A673 (cell line): ENCODE measurements at regions not wholly inside any gene's neighbourhood (a gene's known extent, or its start where the extent isn't known, plus 50 kb on each side); places are given as distances from the start of the nearest gene placed in this dataset.

Source experiments
- BruUV-seq: library from RNA; stranded (reverse); fragments of 400-500 nt; replicated peaks from 2 replicates; lab custom pipeline; 2021; lab: Mats Ljungman, UMichigan
- CTCF ChIA-PET: fragments of 300-600 bp; sonication (Branson Sonifier 250); formaldehyde crosslinking; loops from one replicate; lab custom pipeline; 2022; ENCODE audit warnings: antibody characterized with exemption; lab: Charles Lee
- POLR2A ChIA-PET: fragments of 300-600 bp; sonication (Branson Sonifier 250); formaldehyde crosslinking; loops from one replicate; lab custom pipeline; 2022; ENCODE audit warnings: antibody characterized with exemption; ENCODE audit not compliant: low non-redundant PET; lab: Charles Lee
- DNase-seq: peaks from one replicate; pipeline ENCODE4 v3.0.0-alpha.2; 2015; ENCODE audit warnings: low spot score
- H3K27ac ChIP-seq: fragments of 200-600 bp; sonication (generic); 2 replicates; pipeline ENCODE4 v1.5.1; 2016; ENCODE audit warnings: mixed run types, low read depth, mild to moderate bottlenecking, mixed read lengths, antibody characterized with exemption, low read length; ENCODE audit not compliant: poor library complexity, severe bottlenecking
- H3K27me3 ChIP-seq: fragments of 200-600 bp; sonication (generic); replicated peaks from 2 replicates; pipeline ENCODE4 v1.6.1; 2017; ENCODE audit warnings: mixed run types, low read depth, mild to moderate bottlenecking, mixed read lengths, antibody characterized with exemption, low read length; ENCODE audit not compliant: insufficient read depth, poor library complexity
- H3K36me3 ChIP-seq: fragments of 200-600 bp; sonication (generic); 2 replicates; pipeline ENCODE4 v1.6.1; 2016; ENCODE audit warnings: mixed run types, mild to moderate bottlenecking, mixed read lengths, antibody characterized with exemption, low read length; ENCODE audit not compliant: insufficient read depth, poor library complexity, severe bottlenecking
- H3K4me1 ChIP-seq: fragments of 200-600 bp; sonication (generic); 2 replicates; pipeline ENCODE4 v1.6.1; 2017; ENCODE audit warnings: mixed run types, mild to moderate bottlenecking, mixed read lengths, antibody characterized with exemption, low read length; ENCODE audit not compliant: insufficient read depth, poor library complexity, severe bottlenecking
- H3K4me3 ChIP-seq: fragments of 200-600 bp; sonication (generic); 2 replicates; pipeline ENCODE4 v1.5.1; 2016; ENCODE audit warnings: low read depth, mixed run types, mild to moderate bottlenecking, mixed read lengths, low read length; ENCODE audit not compliant: poor library complexity, severe bottlenecking
- H3K9me3 ChIP-seq: fragments of 200-600 bp; sonication (generic); 2 replicates; pipeline ENCODE4 v1.6.1; 2016; ENCODE audit warnings: mixed run types, low read depth, mild to moderate bottlenecking, mixed read lengths, antibody characterized with exemption, low read length; ENCODE audit not compliant: poor library complexity, severe bottlenecking
- CTCF ChIP-seq: fragments of 300-800, 200-600 bp; sonication (generic); conservative IDR thresholded peaks from 2 replicates; pipeline ENCODE4 v1.5.1; 2017; ENCODE audit warnings: low read depth, mild to moderate bottlenecking, antibody characterized with exemption, low read length, moderate library complexity, mixed read lengths
- EZH2 ChIP-seq: fragments of 200-600 bp; sonication (generic); IDR thresholded peaks from 2 replicates; pipeline ENCODE4 v1.6.1; 2017; ENCODE audit warnings: borderline replicate concordance, low read depth, mild to moderate bottlenecking, mixed read lengths, antibody characterized with exemption, low read length; ENCODE audit not compliant: poor library complexity, severe bottlenecking
- intact Hi-C: fragments of 100-400 bp; cut with micrococcal nuclease; formaldehyde crosslinking; loops from one replicate; pipeline ENCODE4 v1.10.0; 2022; ENCODE audit not compliant: unreplicated experiment

GRCh38 chr2:22801970-22802369 is 583.0 kb upstream of the KLHL29 start:
- Histone ChIP-seq H3K36me3 (no peaks in the 10 kb centered on the region), H3K4me3 (no peak overlapping the region), H3K27ac (no peak overlapping the region), H3K4me1 (no peaks in the 10 kb centered on the region), H3K27me3 (no peaks in the 10 kb centered on the region), H3K9me3 (no peaks in the 10 kb centered on the region)
- BruUV-seq = no TSS peak
- no peak for DNase-seq
- no peak for TF ChIP-seq CTCF
- no peak for TF ChIP-seq EZH2
- CTCF ChIA-PET = no interaction called here
- intact Hi-C loops = no loop called here
- POLR2A ChIA-PET = no interaction called here

- Histone ChIP-seq H3K4me3 (no peak overlapping the region), H3K9me3 (no peaks in the 10 kb centered on the region), H3K4me1 (no peaks in the 10 kb centered on the region), H3K27ac (no peak overlapping the region), H3K36me3 (no peaks in the 10 kb centered on the region), H3K27me3 (no peaks in the 10 kb centered on the region)
- ChIA-PET POLR2A (no interaction called here), CTCF (no interaction called here)
- TF ChIP-seq CTCF (no peak), EZH2 (no peak)
- intact Hi-C loops = no loop called here
- no TSS peak for BruUV-seq
- DNase-seq = no peak
Measured at GRCh38 chr2:22807872-22808271, 577.1 kb upstream of the KLHL29 start.

DNA sequence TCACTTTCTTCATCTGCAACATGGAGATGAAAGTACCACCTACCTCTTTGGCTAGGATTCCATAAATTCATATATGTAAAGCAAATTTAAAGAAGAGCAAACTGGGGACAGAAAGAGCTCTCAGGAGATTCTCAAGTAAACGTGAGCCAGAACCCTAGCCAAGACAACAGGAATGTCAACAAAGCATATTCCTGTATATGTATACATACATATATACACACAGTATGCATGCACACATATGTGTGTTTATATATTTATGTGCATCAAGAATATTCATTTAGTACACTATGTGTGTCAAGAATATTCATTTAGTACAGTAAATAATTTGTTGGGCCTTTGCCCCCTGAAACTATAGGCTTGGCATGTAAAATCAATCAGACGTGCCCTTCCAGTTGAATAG is 574.4 kb upstream of the KLHL29 start:
- Histone ChIP-seq H3K27ac (no peak overlapping the region), H3K4me1 (no peaks in the 10 kb centered on the region), H3K36me3 (no peaks in the 10 kb centered on the region), H3K4me3 (no peak overlapping the region), H3K27me3 (no peaks in the 10 kb centered on the region), H3K9me3 (no peaks in the 10 kb centered on the region)
- BruUV-seq = no TSS peak
- no peak for DNase-seq
- intact Hi-C loops = no loop called here
- ChIA-PET CTCF (no interaction called here), POLR2A (no interaction called here)
- no peak for TF ChIP-seq CTCF
- no peak for TF ChIP-seq EZH2
